ENCODE measurements at regions not wholly inside any gene's neighbourhood (a gene's known extent, or its start where the extent isn't known, plus 50 kb on each side); places are given as distances from the start of the nearest gene placed in this dataset.

DNA sequence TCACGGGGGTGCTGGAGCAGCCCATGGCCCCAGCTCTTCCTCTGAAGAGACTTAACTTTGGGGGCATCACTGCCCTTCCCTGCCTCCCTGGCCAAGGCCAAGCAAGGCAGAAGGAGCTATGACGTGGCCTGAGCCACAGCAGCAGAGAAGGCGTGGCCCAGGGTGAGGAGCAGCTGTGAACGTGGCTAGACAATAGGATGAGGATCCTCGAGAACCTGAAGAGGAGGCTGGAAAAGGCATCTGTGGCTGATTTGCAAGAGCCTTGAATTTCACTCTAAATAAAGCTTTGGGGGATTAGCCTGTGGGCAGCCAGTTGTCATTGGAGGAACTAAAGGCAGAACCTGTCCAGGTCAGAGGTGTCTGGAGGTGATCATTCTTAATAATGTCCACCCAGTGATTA, 652.9 kb upstream of the ID2 start:
- peaks cover 15% of the 10 kb centered on the region for H3K4me1 ChIP-seq (ENCODE audit: control insufficient read depth, insufficient read depth, low read length)
- H3K4me3 ChIP-seq (ENCODE audit: low read length in 2 of 2): no peak overlapping the region
- no peaks in the 10 kb centered on the region for H3K36me3 ChIP-seq (ENCODE audit: control insufficient read depth in 2 of 2, insufficient read depth in 2 of 2, low read length in 2 of 2)
- H3K27me3 ChIP-seq (ENCODE audit: control insufficient read depth in 1 of 2, insufficient read depth in 2 of 2, low read length in 2 of 2): no peaks in the 10 kb centered on the region
- no peak overlapping the region for H3K9ac ChIP-seq (ENCODE audit: low read length in 2 of 2)
- H3K9me3 ChIP-seq (ENCODE audit: control insufficient read depth in 2 of 2, low read length in 2 of 2): no peaks in the 10 kb centered on the region
- no peak overlapping the region for H3K27ac ChIP-seq (ENCODE audit: low read length)

DNA sequence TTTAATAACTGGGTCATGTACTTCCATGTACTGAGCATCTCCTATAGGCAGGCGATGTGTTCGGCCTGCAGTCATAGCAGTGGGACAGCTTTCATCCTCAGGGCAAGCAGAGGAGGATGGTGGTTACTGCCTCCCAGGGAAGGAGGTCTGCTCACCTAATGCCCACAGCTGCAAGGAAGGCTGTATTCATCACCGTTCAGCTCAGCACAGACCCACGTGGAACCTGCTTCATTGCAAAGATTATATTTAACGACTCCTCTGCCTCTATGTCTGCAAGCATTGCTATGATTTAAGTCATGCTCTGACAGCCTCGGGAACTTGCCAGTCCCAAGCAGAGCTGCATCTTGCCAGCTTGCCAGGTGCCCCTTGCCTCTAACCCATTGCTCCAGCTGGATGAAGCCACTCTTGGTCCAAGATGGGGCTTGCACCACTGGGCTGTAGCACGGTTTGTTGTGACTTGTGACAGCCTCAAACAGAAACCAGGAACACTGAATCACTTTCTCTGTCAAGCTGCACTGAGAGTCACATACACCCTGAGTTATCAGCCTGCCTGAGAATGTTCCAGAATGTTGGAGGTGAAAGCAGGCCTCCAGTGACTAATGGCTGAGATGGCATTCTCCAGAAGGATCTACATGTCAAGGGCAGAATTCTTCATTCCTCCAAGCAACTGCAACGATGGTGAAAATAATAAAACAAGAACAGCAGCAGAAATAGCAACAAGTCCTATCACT, 651.1 kb upstream of the ID2 start:
- Histone ChIP-seq H3K9ac (ENCODE audit: low read length in 2 of 2) (peak overlapping the region in 1 of 2 donors; percentile 21), H3K9me3 (ENCODE audit: control insufficient read depth in 2 of 2, low read length in 2 of 2) (no peaks in the 10 kb centered on the region), H3K4me1 (ENCODE audit: control insufficient read depth, insufficient read depth, low read length) (peaks cover 15% of the 10 kb centered on the region), H3K27me3 (ENCODE audit: control insufficient read depth in 1 of 2, insufficient read depth in 2 of 2, low read length in 2 of 2) (no peaks in the 10 kb centered on the region), H3K36me3 (ENCODE audit: control insufficient read depth in 2 of 2, insufficient read depth in 2 of 2, low read length in 2 of 2) (no peaks in the 10 kb centered on the region), H3K27ac (ENCODE audit: low read length) (peak overlapping the region; percentile 70), H3K4me3 (ENCODE audit: low read length in 2 of 2) (peak overlapping the region in 1 of 2 donors; percentile 15)

DNA sequence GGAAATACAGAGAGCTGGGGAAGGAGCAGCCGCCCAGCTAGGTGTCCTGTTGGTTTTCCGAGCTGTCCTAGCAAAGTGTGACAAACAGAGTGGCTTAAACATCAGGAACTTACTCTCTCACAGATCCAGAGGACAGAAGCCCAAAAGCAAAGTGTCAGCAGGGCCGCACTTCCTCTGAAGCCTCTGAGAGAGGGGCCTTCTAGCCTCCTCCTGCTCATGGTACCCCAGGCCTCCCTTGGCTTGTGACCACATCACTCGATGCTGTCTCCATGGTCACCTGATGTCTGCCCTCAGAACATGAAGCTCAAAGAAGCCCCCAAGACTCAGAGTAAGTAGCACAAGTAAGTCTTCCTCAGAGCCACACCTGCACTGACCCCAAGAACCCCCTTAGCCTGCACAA, 650.5 kb upstream of the ID2 start:
- Histone ChIP-seq H3K27me3 (ENCODE audit: control insufficient read depth in 1 of 2, insufficient read depth in 2 of 2, low read length in 2 of 2) (no peaks in the 10 kb centered on the region), H3K36me3 (ENCODE audit: control insufficient read depth in 2 of 2, insufficient read depth in 2 of 2, low read length in 2 of 2) (no peaks in the 10 kb centered on the region), H3K4me1 (ENCODE audit: control insufficient read depth, insufficient read depth, low read length) (peaks cover 15% of the 10 kb centered on the region), H3K4me3 (ENCODE audit: low read length in 2 of 2) (no peak overlapping the region), H3K9me3 (ENCODE audit: control insufficient read depth in 2 of 2, low read length in 2 of 2) (no peaks in the 10 kb centered on the region), H3K27ac (ENCODE audit: low read length) (peak overlapping the region; percentile 70), H3K9ac (ENCODE audit: low read length in 2 of 2) (peak overlapping the region in 1 of 2 donors; percentile 6)

DNA sequence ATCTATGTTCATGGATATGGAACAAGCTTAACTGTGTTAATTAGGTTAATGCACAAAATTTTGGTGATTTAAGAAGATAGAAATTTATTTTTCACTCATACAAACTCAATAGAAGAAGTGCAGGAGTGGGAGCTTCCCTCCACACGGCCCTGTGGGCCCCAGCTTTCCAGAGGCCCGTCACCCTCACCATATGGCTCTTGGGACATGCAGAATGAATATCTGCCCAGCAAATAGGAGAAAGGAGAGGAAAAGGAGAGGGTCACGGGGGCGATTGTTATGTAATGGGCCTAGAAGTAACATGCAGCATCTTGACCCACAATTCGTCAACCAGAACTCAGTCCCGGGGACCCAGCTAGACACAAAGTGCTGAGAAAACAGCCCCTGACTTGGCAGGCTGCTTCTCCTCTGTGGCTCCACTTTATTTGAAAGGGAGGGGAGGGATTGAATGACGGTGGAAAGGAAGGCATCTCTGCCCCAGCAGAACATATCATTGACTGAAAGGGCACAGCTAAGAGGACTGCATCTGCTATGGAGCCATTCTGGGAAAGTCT, 648.2 kb upstream of the ID2 start:
- Histone ChIP-seq H3K4me3 (ENCODE audit: low read length in 2 of 2) (no peak overlapping the region), H3K27ac (ENCODE audit: low read length) (no peak overlapping the region), H3K9me3 (ENCODE audit: control insufficient read depth in 2 of 2, low read length in 2 of 2) (no peaks in the 10 kb centered on the region), H3K27me3 (ENCODE audit: control insufficient read depth in 1 of 2, insufficient read depth in 2 of 2, low read length in 2 of 2) (no peaks in the 10 kb centered on the region), H3K36me3 (ENCODE audit: control insufficient read depth in 2 of 2, insufficient read depth in 2 of 2, low read length in 2 of 2) (no peaks in the 10 kb centered on the region), H3K9ac (ENCODE audit: low read length in 2 of 2) (no peak overlapping the region), H3K4me1 (ENCODE audit: control insufficient read depth, insufficient read depth, low read length) (peaks cover 15% of the 10 kb centered on the region)

DNA sequence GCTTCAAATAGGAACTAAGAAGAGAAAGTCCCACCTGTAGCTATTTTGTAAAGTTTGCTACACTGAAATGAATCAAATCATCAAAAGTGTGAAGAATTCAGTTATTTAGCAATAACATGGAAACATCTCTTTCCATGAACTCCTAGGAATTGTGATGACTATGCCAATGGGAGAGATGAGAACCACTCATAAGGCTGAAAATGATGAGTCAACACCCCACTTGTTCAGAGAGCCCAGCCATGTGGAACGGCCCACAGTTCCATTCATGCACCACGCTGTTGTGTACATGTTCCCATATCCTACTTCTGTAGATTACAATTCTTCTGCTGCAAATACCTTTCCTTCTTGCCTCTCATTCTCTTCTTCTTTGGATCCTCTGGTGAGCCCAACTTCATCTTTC, 645.5 kb upstream of the ID2 start:
- Histone ChIP-seq H3K4me3 (ENCODE audit: low read length in 2 of 2) (no peak overlapping the region), H3K9ac (ENCODE audit: low read length in 2 of 2) (no peak overlapping the region)

DNA sequence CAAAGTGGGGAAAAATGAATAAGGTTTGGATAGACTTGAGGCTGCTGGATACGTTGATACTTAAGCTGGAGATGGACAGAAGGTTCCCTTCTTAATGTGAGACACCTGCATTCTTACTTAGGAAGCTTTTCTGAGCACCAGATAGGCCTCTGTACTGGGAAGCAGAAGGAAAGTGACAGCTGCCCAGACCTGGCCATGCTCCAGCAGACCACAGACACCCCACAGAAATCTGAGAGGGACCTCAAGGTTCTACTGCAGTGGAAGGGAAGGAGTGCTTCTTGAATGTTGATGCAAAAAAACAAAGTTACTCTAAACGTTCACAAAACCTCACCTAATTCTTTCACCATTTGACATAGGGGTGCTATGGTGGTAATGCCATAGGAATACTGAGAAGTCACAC, 642.1 kb upstream of the ID2 start:
- H3K27ac ChIP-seq (ENCODE audit: low read length): no peak overlapping the region

More for the DNA sequence above, 645.5 kb upstream of the ID2 start:
- no peaks in the 10 kb centered on the region for H3K36me3 ChIP-seq (ENCODE audit: control insufficient read depth in 2 of 2, insufficient read depth in 2 of 2, low read length in 2 of 2)
- no peak overlapping the region for H3K27ac ChIP-seq (ENCODE audit: low read length)
- no peaks in the 10 kb centered on the region for H3K9me3 ChIP-seq (ENCODE audit: control insufficient read depth in 2 of 2, low read length in 2 of 2)
- H3K27me3 ChIP-seq (ENCODE audit: control insufficient read depth in 1 of 2, insufficient read depth in 2 of 2, low read length in 2 of 2): no peaks in the 10 kb centered on the region
- peaks cover 2% of the 10 kb centered on the region for H3K4me1 ChIP-seq (ENCODE audit: control insufficient read depth, insufficient read depth, low read length)

DNA sequence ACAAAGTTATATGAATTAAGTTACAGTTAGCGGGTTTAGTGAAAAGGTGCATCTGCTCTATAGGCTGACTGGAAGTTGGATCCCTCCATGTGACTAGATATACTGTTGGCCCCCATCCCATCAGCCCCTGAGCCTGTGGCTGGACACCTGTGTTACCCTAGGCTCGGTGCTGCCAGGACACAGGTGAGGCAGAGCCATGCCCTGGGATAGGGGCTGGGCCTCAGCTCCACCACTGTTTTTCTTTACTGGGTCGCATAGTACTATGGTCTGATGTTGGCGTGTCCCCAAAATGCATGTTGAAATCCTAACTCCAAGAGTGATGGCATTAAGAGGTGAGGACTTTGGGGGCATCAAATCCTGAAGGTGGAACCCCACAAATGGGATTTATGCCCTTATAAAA, 638.6 kb upstream of the ID2 start:
- H3K36me3 ChIP-seq (ENCODE audit: control insufficient read depth in 2 of 2, insufficient read depth in 2 of 2, low read length in 2 of 2): no peaks in the 10 kb centered on the region
- no peak overlapping the region for H3K9ac ChIP-seq (ENCODE audit: low read length in 2 of 2)
- no peak overlapping the region for H3K4me3 ChIP-seq (ENCODE audit: low read length in 2 of 2)
- no peaks in the 10 kb centered on the region for H3K27me3 ChIP-seq (ENCODE audit: control insufficient read depth in 1 of 2, insufficient read depth in 2 of 2, low read length in 2 of 2)
- peaks cover 0 to 5% of the 10 kb centered on the region in 2 donors for H3K9me3 ChIP-seq (ENCODE audit: control insufficient read depth in 2 of 2, low read length in 2 of 2)
- H3K4me1 ChIP-seq (ENCODE audit: control insufficient read depth, insufficient read depth, low read length): no peaks in the 10 kb centered on the region
- no peak overlapping the region for H3K27ac ChIP-seq (ENCODE audit: low read length)

More for the DNA sequence above, 642.1 kb upstream of the ID2 start:
- H3K9ac ChIP-seq (ENCODE audit: low read length in 2 of 2): no peak overlapping the region
- no peaks in the 10 kb centered on the region for H3K27me3 ChIP-seq (ENCODE audit: control insufficient read depth in 1 of 2, insufficient read depth in 2 of 2, low read length in 2 of 2)
- no peak overlapping the region for H3K4me3 ChIP-seq (ENCODE audit: low read length in 2 of 2)
- peaks cover 0 to 5% of the 10 kb centered on the region in 2 donors for H3K9me3 ChIP-seq (ENCODE audit: control insufficient read depth in 2 of 2, low read length in 2 of 2)
- H3K36me3 ChIP-seq (ENCODE audit: control insufficient read depth in 2 of 2, insufficient read depth in 2 of 2, low read length in 2 of 2): no peaks in the 10 kb centered on the region
- no peaks in the 10 kb centered on the region for H3K4me1 ChIP-seq (ENCODE audit: control insufficient read depth, insufficient read depth, low read length)

DNA sequence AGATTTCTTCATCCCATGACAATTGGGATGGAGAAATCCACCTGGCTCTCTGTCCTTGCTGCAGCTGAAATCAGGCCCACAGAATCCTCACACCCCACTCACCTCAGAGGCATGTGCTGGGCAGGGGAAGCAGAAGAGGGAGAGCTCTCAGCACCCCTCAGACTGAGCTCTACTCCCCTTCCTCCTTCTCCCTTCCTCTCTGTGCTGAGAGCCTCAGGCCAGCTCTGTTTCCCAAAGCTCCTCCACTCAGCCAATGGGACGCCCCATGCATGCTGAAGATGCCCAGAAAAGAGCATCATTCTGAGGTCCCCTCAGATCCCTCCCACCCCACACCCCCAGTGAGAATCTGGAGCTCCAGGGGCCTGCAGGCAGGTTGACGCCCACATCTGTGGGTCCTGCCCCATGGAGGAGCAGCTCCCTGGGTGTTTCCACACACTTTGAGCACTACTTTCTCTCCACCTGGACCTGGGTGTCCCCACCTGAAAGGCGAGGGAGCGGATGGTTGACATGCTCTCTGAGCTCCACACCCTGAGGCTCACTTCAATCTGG, 637.7 kb upstream of the ID2 start:
- H3K27me3 ChIP-seq (ENCODE audit: control insufficient read depth in 1 of 2, insufficient read depth in 2 of 2, low read length in 2 of 2): no peaks in the 10 kb centered on the region
- H3K9ac ChIP-seq (ENCODE audit: low read length in 2 of 2): no peak overlapping the region
- no peak overlapping the region for H3K4me3 ChIP-seq (ENCODE audit: low read length in 2 of 2)
- no peaks in the 10 kb centered on the region for H3K4me1 ChIP-seq (ENCODE audit: control insufficient read depth, insufficient read depth, low read length)
- no peaks in the 10 kb centered on the region for H3K36me3 ChIP-seq (ENCODE audit: control insufficient read depth in 2 of 2, insufficient read depth in 2 of 2, low read length in 2 of 2)
- peaks cover 0 to 5% of the 10 kb centered on the region in 2 donors for H3K9me3 ChIP-seq (ENCODE audit: control insufficient read depth in 2 of 2, low read length in 2 of 2)
- H3K27ac ChIP-seq (ENCODE audit: low read length): no peak overlapping the region

DNA sequence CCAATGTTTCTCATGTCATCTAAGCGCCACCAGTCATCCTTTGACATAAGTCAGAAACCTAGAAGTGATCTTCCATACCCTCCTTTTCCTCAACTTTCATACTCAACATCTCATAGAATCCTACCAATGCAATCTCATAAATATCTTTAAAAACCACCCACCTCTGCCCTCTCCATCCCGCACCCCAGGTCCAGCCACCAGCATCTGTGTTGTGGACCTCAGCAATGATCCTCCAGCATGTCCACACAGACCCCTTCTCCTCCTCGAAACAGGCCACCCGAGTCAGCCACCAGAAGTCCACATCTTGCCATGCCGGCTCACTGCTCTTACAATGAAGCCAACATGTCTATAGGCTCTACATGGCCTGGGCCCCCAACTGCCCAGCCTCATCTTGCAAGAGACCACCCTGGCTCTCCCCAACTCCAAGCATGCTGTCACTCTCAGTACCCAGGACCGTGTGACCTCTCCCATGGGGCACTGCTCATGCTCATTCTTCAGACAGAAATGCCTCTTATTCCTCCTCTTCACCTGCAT, 636.7 kb upstream of the ID2 start:
- Histone ChIP-seq H3K36me3 (ENCODE audit: control insufficient read depth in 2 of 2, insufficient read depth in 2 of 2, low read length in 2 of 2) (no peaks in the 10 kb centered on the region), H3K9me3 (ENCODE audit: control insufficient read depth in 2 of 2, low read length in 2 of 2) (peaks cover 0 to 5% of the 10 kb centered on the region in 2 donors), H3K27me3 (ENCODE audit: control insufficient read depth in 1 of 2, insufficient read depth in 2 of 2, low read length in 2 of 2) (no peaks in the 10 kb centered on the region), H3K9ac (ENCODE audit: low read length in 2 of 2) (no peak overlapping the region), H3K27ac (ENCODE audit: low read length) (no peak overlapping the region), H3K4me3 (ENCODE audit: low read length in 2 of 2) (no peak overlapping the region), H3K4me1 (ENCODE audit: control insufficient read depth, insufficient read depth, low read length) (no peaks in the 10 kb centered on the region)

DNA sequence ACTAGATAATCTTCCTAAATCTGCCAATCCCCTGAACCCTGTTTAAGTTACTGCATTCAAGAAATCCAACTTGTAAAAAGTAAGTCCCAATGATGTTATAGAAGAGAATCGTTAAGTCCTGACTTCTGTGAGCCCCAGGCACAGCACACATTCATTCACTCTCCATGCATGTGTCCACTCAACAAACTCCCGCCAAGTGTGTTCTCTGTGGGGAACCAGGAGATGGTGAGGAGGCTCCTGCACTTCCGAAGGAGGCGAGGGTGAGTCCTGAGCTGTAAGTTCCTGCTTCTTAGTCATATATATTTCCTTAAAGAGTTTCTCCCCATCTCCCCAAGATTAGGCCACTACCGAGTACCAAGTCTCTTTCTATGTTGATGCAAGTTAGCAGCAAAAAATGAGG, 635.0 kb upstream of the ID2 start:
- no peaks in the 10 kb centered on the region for H3K36me3 ChIP-seq (ENCODE audit: control insufficient read depth in 2 of 2, insufficient read depth in 2 of 2, low read length in 2 of 2)
- no peak overlapping the region for H3K27ac ChIP-seq (ENCODE audit: low read length)
- peaks cover 0 to 5% of the 10 kb centered on the region in 2 donors for H3K9me3 ChIP-seq (ENCODE audit: control insufficient read depth in 2 of 2, low read length in 2 of 2)
- H3K27me3 ChIP-seq (ENCODE audit: control insufficient read depth in 1 of 2, insufficient read depth in 2 of 2, low read length in 2 of 2): no peaks in the 10 kb centered on the region
- no peak overlapping the region for H3K9ac ChIP-seq (ENCODE audit: low read length in 2 of 2)
- no peaks in the 10 kb centered on the region for H3K4me1 ChIP-seq (ENCODE audit: control insufficient read depth, insufficient read depth, low read length)
- H3K4me3 ChIP-seq (ENCODE audit: low read length in 2 of 2): no peak overlapping the region

DNA sequence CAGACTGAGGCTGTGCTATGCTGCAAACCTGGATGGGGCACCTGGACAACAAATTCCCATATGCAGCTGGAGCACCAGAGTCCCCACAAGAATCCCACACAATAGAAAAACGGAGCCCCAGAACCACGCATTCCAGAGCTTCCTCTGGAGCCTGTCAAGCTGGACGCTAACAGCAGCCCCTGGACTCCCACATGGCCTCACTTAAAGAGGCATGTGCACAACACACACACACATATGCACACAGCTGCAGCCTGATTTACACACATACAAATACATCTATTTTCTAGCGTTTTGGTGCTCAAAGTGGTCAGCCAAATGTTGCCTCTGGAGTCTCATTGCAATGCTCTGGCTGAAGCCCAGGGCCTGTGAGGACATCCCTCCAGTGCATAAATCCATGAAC, 632.7 kb upstream of the ID2 start:
- H3K4me1 ChIP-seq (ENCODE audit: control insufficient read depth, insufficient read depth, low read length): no peaks in the 10 kb centered on the region
- no peaks in the 10 kb centered on the region for H3K9me3 ChIP-seq (ENCODE audit: control insufficient read depth in 2 of 2, low read length in 2 of 2)
- no peaks in the 10 kb centered on the region for H3K36me3 ChIP-seq (ENCODE audit: control insufficient read depth in 2 of 2, insufficient read depth in 2 of 2, low read length in 2 of 2)
- no peak overlapping the region for H3K9ac ChIP-seq (ENCODE audit: low read length in 2 of 2)
- H3K27ac ChIP-seq (ENCODE audit: low read length): no peak overlapping the region
- H3K4me3 ChIP-seq (ENCODE audit: low read length in 2 of 2): no peak overlapping the region
- H3K27me3 ChIP-seq (ENCODE audit: control insufficient read depth in 1 of 2, insufficient read depth in 2 of 2, low read length in 2 of 2): no peaks in the 10 kb centered on the region

Measured in stomach smooth muscle (tissue), 2 donors.